ENCODE measurements at regions not wholly inside any gene's neighbourhood (a gene's known extent, or its start where the extent isn't known, plus 50 kb on each side); places are given as distances from the start of the nearest gene placed in this dataset.
A peak's percentile ranks its signal among the peaks of the same experiment; 100 is the strongest.
"Not testable (repeated sequence)": the region's sequence is repeated elsewhere in the genome, so short reads cannot be mapped to it uniquely, and the experiment has no call there.

- DNase-seq = no peak
These were observed 148.6 kb upstream of the ZNF804B start for GRCh38 chr7:88610942-88611341.

DNA sequence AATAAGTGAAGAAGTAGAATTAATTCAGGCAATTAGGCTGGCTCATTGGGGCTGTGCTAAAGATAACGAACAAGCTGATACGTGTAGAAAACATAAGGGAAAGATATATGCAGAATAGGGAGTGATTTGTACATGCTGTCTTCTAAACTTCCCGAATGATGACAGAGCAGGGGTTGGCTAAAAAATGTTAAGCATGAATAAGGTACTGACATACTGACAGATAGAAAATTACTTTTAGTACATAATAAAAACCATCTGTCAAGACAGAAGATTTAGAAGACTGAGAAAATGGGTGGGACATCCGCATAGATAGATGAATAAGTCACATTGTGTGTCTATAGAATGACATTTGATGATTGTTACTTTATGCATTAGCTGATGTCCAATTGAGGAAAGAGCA is 158.8 kb upstream of the ZNF804B start:
- no peak for DNase-seq

DNA sequence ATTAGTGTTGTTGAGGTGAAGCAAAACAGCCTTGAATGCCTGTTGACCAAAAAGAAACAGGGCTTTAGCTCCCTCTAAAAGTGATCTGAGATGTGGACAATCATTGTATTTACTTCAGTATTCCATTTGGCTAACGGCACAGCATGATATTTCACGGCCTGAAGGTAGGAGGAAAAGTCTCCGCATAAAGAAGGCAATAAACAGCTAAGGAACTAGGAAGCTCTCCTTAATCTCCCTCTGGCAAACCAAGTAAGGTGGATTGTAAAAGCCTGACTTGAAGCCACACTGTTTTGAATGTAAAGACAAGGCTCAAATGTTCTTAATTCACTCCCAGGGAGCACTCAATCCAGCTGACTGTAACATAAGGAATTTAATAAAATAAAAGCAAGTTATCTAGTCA is 160.0 kb upstream of the ZNF804B start:
- no peak for DNase-seq

DNA sequence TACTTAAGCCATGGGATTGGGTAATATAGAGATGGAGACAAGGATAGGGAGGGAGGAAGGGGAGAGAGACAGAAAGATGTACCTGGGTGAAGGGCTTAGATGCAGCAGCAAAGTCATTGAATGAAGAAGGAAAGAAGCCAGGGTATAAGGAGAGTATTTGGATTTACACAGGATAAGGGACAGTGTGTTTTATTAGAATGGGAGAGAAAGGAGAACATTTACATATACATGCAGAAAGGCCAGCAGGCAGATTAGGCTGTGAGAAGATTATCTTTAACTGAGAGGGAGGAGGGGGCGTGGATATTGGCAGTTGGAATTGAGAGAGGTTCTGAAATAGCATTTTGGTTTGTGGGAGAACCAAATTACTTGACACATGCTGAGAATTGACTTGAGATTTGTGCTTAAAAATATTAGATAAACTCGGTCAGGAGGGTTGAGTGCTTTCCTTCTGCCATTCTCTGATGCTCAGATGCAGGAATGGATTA is 161.5 kb upstream of the ZNF804B start:
- no peak for DNase-seq

DNA sequence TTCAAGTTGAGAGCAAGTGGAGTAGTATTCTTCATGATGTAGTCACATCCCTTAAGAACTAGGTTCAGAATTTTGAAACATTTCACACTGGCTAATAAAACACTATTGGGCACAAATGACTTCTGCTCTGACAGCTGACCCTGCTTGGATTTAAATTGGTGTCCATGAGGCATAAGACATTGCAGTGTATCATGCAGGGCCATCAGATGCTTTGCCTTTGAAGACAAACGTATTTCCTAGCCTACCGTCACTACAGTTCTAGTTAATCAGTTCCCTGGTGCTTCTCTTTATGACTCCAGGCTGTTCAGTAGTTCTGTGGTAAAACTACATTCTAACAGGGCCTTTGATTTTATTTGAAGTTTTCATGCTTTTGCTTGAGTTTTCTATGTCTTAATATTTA is 168.5 kb upstream of the ZNF804B start:
- DNase-seq = no peak

GRCh38 chr7:88589927-88590326 is 169.6 kb upstream of the ZNF804B start:
- DNase-seq = no peak

GRCh38 chr7:88586890-88587289 is 172.6 kb upstream of the ZNF804B start:
- DNase-seq = no peak

DNA sequence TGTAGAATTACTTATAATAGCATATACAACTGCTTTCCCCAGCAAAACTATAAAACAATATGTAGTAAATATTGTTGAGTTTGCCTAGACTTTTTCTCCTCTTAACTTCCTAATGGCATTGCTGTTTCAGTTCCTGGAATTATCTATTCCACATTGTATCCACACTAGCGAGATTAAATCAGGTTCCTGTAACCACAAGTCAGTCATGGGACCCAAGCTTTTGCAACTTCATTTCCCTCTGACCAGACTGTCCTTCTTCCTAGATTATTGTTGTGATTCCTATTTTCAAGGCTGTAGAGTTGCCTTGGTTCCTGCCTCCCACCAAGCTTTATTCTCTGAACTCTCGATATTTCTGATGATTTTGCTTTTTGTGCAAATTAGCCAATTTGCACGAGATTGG is 173.3 kb upstream of the ZNF804B start:
- DNase-seq = no peak

GRCh38 chr7:88576720-88577119 is 182.8 kb upstream of the ZNF804B start:
- no peak for DNase-seq

DNA sequence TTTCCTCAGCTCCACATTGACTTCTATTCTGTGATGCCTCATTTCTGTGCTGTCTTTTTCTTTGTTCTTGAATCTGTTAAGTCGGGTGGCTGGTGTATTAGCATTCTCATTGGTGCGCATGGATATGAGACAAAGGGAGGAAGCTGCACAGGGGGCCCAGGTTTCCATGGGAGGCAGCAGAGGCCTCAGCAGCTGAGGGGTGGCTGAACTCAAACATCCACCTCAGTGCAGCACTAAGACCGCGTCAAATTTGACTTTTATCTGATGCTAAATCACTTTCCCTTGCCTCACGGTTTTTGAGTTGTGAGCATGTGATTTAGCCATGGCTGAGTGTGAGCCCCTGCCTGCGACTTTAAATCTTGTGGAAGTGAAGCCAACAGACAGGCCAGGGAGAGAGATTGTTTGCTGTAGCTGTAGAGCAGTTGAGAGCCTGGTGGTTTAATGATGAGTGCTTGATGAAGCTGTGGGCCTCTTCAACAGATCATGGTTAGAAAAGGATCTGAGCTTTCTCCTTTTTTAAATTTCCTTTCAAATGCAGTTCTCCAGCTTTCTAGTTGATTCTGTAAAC is 193.3 kb upstream of the ZNF804B start:
- no peak for DNase-seq

DNA sequence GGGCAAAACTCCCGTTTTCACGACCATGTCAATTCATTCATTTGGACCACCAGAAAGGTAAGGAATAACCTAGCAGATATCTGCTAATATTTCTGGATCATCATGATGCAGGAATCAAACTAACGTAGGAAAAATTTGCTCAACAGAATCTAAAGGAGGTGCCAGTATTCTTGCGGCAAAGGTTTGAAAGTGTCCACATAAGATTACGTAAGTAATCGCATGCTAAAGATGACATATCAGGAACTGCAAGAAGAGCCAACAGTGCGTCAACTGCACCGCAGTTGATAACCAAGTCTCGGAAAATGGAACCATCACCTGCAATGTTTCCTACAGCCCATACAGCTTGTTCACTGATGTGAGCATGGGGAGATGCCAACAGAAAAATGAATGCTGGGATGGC is 194.1 kb upstream of the ZNF804B start:
- DNase-seq = no peak

DNA sequence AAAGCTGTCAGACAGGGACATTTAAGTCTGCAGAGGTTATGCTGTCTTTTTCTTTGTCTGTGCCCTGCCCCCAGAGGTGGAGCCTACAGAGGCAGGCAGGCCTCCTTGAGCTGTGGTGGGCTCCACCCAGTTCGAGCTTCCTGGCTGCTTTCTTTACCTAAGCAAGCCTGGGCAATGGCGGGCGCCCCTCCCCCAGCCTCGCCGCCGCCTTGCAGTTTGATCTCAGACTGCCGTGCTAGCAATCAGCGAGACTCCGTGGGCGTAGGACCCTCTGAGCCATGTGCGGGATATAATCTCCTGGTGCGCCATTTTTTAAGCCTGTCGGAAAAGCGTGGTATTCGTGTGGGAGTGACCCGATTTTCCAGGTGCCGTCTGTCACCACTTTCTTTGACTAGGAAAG is 203.1 kb upstream of the ZNF804B start:
- DNase-seq = not testable (repeated sequence)

DNA sequence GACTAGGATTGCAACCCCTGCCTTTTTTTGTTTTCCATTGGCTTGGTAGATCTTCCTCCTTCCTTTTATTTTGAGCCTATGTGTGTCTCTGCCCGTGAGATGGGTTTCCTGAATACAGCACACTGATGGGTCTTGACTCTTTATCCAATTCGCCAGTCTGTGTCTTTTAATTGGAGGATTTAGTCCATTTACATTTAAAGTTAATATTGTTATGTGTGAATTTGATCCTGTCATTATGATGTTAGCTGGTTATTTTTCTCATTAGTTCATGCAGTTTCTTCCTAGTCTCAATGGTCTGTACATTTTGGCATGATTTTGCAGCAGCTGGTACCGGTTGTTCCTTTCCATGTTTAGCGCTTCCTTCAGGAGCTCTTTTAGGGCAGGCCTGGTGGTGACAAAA is 204.7 kb upstream of the ZNF804B start:
- DNase-seq = not testable (repeated sequence)

- no peak for DNase-seq
These were observed 211.1 kb upstream of the ZNF804B start for GRCh38 chr7:88548399-88548798.

DNA sequence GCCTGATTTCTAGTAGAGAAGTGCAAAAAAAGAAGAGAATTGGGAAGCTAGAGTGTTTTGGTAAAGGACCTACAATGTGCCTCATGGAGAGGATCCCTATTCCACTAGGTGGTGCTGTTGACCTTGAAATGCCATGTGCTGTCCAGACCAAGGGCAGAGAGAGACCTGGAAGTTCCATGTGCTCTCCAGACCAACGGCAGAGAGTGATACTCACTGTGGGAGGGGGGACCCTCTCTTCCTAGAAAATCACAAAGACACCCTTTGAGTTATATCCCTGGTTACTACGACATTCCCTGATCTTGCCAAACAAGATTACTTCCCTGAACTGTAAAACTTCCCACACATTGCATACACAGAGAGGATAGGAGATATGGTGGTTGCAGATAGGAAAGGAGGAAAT is 212.7 kb upstream of the ZNF804B start:
- DNase-seq = peak in 1 of 2 donors; percentile 6

- no peak for DNase-seq
These were observed 213.8 kb upstream of the ZNF804B start for GRCh38 chr7:88545663-88546062.

- DNase-seq = no peak
These were observed 219.5 kb upstream of the ZNF804B start for GRCh38 chr7:88540012-88540411.

DNA sequence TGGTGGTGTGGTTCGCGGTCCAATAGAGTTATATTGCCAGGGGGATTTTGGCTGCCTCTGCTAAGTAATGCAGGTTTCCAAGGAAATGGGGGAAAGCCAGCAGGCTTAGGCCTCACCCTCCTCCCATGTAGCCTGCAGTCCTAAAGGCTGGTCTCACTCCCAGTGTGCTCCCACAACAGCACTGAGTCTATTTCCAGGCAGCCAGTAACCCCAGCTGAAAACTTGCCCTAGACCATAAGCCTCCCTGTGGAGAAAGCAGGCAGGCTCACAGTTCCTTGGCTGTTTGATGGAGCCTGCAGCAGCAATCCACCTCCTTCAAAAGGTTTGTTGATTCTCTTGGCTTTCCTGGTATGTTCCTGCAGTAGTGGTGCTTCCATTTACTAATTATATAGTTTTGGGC is 220.0 kb upstream of the ZNF804B start:
- no peak for DNase-seq

GRCh38 chr7:88523645-88524044 is 217.0 kb upstream of the STEAP4 start:
- DNase-seq = no peak

GRCh38 chr7:88522771-88523293 is 216.1 kb upstream of the STEAP4 start:
- DNase-seq = no peak

GRCh38 chr7:88516429-88516828 is 209.7 kb upstream of the STEAP4 start:
- no peak for DNase-seq

DNA sequence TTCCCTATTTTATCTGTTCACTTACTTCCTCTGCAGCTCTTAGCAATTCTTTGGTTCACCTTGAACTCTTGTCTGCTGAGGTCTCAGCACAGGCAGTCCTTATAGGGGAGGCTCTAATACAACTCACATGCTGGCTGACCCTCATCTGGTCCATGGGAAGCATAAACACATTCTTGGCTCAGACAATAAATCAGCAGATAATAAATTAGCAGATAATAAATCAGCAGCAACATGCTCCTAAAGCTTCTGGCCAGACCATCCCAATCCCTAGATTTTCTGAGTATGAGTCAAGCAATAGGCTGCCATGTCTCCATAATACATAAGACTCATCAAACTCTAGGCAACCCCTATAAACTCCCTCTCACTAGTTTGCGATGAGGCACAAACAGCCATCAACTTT is 208.6 kb upstream of the STEAP4 start:
- no peak for DNase-seq

GRCh38 chr7:88509341-88509740 is 202.6 kb upstream of the STEAP4 start:
- no peak for DNase-seq

DNA sequence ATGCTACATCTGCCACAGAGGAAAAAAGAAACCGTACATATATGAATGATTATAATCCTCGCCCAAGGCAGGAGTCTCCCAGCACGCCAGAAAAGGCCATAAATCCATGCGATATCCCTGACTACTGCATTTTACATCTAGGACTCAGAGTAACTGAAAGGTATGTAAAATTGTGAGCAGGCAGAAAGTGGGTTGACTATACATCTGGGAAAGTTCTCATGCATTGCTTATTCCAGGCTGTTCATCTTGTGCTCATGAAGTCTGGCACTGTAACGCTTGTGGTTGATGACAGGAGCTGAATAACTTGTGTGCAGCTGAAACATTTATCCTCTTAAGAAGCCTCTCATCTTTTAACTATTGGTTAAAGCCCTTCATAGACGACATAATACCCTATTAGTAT is 193.4 kb upstream of the STEAP4 start:
- DNase-seq = no peak
